Lower leg skin (tissue), 3 donors: ENCODE measurements at regions not wholly inside any gene's neighbourhood (a gene's known extent, or its start where the extent isn't known, plus 50 kb on each side); places are given as distances from the start of the nearest gene placed in this dataset.

Experiments
- CTCF ChIP-seq, 3 donors: fragments of 450-650 bp; IDR thresholded peaks; one replicate each; pipeline ENCODE4 v1.5.1; 2016; ENCODE audit warnings: antibody characterized with exemption in 3 of 3, mild to moderate bottlenecking in 3 of 3, moderate library complexity in 2 of 3
- POLR2A ChIP-seq, 2 donors: fragments of 450-650 bp; IDR thresholded peaks; one replicate each; pipeline ENCODE4 v1.6.1; 2016 to 2017; ENCODE audit warnings: antibody characterized with exemption in 2 of 2, mild to moderate bottlenecking in 1 of 2, moderate library complexity in 1 of 2

GRCh38 chr20:47974234-47974878, 189.1 kb upstream of the SULF2 start:
- TF ChIP-seq CTCF (IDR thresholded peaks at IDR 0.05) (no peak), POLR2A (IDR thresholded peaks at IDR 0.05) (no peak)
